Superior temporal gyrus (tissue), 1 donor: ENCODE measurements at regions not wholly inside any gene's neighbourhood (a gene's known extent, or its start where the extent isn't known, plus 50 kb on each side); places are given as distances from the start of the nearest gene placed in this dataset.

ENCODE experiments used
- DNase-seq: peaks from one replicate; pipeline ENCODE4 v3.0.0-alpha.2; 2016; ENCODE audit errors: extremely low spot score

- DNase-seq = no peak
These were observed 83.6 kb upstream of the BARX2 start for GRCh38 chr11:129292092-129292491.

- DNase-seq = peak; percentile 86
These were observed 84.1 kb upstream of the BARX2 start for GRCh38 chr11:129291546-129291945.

- DNase-seq = no peak
These were observed 84.7 kb upstream of the BARX2 start for GRCh38 chr11:129290966-129291365.

- no peak for DNase-seq
These were observed 86.2 kb upstream of the BARX2 start for GRCh38 chr11:129289350-129290040.

- DNase-seq = no peak
These were observed 87.7 kb upstream of the BARX2 start for GRCh38 chr11:129287920-129288319.

GRCh38 chr11:129286813-129287212 is 88.8 kb upstream of the BARX2 start:
- no peak for DNase-seq

- DNase-seq = no peak
These were observed 90.3 kb upstream of the BARX2 start for GRCh38 chr11:129285402-129285786.

GRCh38 chr11:129283141-129283540 is 91.0 kb upstream of the ARHGAP32 start:
- DNase-seq = no peak

- DNase-seq = no peak
These were observed 90.5 kb upstream of the ARHGAP32 start for GRCh38 chr11:129282634-129283033.

DNA sequence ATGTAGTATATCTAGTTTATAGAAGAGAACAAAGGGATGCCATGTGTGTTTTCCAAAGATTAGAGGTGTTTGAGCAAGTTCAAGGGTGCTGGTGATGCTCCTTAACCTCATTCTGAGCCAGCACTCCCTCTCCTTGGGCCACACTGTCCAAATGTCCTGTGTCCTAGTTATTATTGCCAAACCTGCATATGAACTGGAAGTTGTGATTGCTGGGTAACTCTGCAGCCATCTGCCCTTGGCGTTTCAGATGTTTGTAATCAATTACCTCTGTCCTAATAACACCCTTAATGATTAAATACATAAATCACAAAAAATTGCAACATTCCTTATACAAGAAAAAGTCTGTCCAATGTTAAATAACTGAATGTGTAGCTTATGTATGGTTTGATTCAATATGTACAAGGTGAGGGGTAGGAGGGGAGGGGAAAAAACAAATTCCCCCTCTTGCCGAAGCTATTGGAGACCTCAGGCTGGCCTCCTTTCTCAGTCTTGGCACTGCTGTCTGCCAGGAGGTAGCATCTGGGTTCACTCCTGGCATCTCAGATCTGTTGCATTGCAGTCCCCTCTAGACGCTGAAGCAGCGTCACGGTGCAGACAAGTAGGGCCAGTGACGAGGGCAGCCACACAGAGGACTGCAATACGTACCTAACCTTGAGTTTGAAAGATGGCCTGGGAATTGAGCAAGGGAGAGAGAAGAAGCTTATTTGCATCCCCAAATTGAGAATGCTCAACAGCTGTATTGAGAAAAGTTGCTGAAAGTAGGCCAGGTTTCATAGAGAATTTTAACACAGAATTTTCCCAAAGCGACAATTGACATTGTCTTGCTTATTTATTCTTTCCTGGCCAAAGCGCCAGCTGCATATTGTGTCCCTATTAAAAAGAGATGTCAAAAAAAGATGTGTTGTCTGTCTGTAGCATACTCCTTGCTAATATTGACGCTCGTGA is 89.6 kb upstream of the ARHGAP32 start:
- no peak for DNase-seq

GRCh38 chr11:129280027-129280811 is 88.1 kb upstream of the ARHGAP32 start:
- no peak for DNase-seq

- DNase-seq = peak; percentile 74
These were observed 87.4 kb upstream of the ARHGAP32 start for GRCh38 chr11:129279326-129280026.

- DNase-seq = no peak
These were observed 86.6 kb upstream of the ARHGAP32 start for GRCh38 chr11:129278586-129279319.

DNA sequence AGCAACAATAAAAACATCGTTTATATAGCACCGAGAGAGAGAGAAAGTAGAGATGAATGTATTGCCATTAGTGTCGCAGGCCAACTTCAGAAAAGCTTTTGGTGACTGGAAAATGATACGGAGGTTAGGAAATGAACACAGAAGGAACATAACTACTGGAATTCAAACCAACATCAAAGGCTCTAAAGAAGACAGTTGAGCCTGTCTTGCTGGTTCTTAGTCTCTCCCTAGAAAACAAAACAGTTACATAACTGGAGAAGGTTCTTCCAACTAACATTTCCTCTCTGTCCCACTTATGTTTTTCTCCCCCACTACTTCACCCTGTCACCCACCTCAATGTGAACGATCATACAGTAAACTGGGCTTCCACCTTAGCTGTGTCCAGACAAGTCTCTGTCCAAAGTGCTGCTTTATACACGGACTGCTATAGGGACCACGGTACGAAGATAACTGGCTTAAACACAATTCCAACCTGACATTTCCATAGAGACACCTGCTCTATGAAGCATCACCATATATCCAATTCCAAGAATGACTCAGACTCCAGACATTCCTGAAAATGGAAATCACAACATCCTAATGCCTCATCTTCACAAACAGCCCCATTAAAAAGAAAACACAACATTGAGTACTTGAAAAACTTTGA is 85.2 kb upstream of the ARHGAP32 start:
- DNase-seq = no peak

DNA sequence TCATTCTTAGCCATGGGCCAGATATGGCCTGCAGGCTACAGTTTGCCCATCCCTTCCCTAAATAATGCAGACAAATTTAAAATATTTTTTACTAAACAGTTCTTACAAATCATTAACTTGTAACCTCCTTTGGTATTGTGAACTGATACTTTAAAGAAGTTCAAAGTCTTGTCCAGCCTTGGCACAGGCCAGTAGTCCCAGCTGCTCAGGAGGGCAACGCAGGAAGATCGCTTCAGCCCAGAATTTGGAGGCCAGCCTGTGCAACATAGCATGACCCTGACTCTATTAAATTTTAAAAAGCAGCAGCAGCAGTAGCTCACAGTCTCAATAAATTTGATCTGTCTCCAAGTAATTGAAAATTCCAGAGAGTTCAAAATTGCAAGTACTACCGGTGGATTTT is 83.7 kb upstream of the ARHGAP32 start:
- no peak for DNase-seq

DNA sequence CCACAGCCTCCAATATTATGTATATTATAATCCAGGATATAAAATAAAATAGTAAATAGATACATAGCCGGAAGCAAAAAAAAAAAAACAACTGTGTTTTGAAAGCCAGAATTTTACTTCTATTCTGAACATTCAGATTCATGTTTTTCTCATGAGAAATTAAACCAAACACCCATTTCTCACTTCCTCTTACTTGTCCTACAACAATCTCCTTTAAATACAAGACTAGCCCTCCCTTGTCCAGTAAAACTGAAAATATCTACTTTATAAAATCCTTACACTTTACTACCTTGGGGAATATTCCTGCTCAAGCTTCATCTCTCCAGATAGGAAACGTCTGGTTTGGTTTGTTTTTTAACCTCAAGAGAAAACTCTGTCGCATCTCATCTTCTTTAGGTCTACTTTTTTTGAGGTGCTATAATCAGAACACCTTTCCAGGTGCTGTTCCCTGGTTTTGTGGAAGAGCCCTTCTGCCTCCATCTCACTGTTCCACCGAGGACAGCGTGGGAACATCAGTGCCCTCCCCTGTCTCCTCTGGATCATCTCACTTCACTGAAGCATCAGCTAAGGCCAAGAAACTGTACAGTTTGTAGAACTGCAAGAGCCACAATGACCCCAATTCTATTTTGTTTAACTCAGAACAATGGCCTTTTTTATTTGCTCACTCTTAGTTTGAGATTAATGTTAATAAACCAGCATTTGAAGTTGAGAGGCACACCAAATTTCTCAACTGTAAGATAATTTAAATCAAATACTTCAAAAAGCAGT is 82.0 kb upstream of the ARHGAP32 start:
- no peak for DNase-seq

- DNase-seq = no peak
These were observed 81.2 kb upstream of the ARHGAP32 start for GRCh38 chr11:129273322-129273721.

- no peak for DNase-seq
These were observed 78.9 kb upstream of the ARHGAP32 start for GRCh38 chr11:129271030-129271429.

GRCh38 chr11:129270446-129270845 is 78.3 kb upstream of the ARHGAP32 start:
- no peak for DNase-seq

DNA sequence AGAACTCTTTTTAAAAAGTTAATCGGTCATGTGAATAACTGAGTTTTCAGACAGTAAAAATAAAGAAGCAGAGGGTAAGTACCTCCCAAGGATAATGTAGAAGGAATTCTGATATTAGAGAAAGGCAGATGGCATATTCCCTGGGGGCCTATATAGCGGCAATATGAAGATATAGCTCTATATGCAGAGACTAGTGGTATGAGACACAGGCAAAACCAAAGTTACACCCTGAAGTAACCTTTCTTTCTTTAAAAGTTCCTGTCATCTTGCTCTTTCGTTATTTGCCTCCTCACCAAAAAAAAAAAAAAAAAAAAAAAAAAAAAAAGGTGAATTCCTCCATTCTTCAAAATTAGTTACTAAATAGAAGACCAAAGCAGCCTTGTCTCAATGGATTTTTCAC is 76.2 kb upstream of the ARHGAP32 start:
- no peak for DNase-seq
